ENCODE measurements at regions not wholly inside any gene's neighbourhood (a gene's known extent, or its start where the extent isn't known, plus 50 kb on each side); places are given as distances from the start of the nearest gene placed in this dataset.

- no peak overlapping the region for H3K27ac ChIP-seq
- H3K4me3 ChIP-seq, result no peak overlapping the region
- no peak for TF ChIP-seq CTCF (IDR thresholded peaks at IDR 0.05)
- 59 to 69% (median 65%) methylated on average over 4 of the region's 4 CpGs for WGBS, 3 donors
- H3K36me3 ChIP-seq (ENCODE audit: insufficient read depth in 1 of 2, low read depth in 1 of 2), result no peaks in the 10 kb centered on the region
- no peaks in the 10 kb centered on the region for H3K27me3 ChIP-seq (ENCODE audit: insufficient read depth in 3 of 3, low read length in 2 of 3)
- H3K9me3 ChIP-seq, result no peaks in the 10 kb centered on the region
- ATAC-seq (no peak), DNase-seq (no peak)
- intact Hi-C loops (cut with DNase I), result no loop called here
- H3K4me1 ChIP-seq, result no peaks in the 10 kb centered on the region
Measured at GRCh38 chr15:39393575-39394335, 187.1 kb upstream of the THBS1 start.

- ATAC-seq (no peak), DNase-seq (no peak)
- no peaks in the 10 kb centered on the region for H3K9me3 ChIP-seq
- intact Hi-C loops (cut with DNase I), result no loop called here
- no peaks in the 10 kb centered on the region for H3K36me3 ChIP-seq (ENCODE audit: insufficient read depth in 1 of 2, low read depth in 1 of 2)
- no peak overlapping the region for H3K4me3 ChIP-seq
- no peak for TF ChIP-seq CTCF (IDR thresholded peaks at IDR 0.05)
- H3K27ac ChIP-seq, result no peak overlapping the region
- H3K27me3 ChIP-seq (ENCODE audit: insufficient read depth in 3 of 3, low read length in 2 of 3), result no peaks in the 10 kb centered on the region
- H3K4me1 ChIP-seq, result no peaks in the 10 kb centered on the region
Measured at GRCh38 chr15:39394496-39394895, 186.4 kb upstream of the THBS1 start.

GRCh38 chr15:39396979-39397615 lies 183.8 kb upstream of the THBS1 start:
- intact Hi-C loops (cut with DNase I), result no loop called here
- Histone ChIP-seq H3K4me3 (no peak overlapping the region), H3K36me3 (ENCODE audit: insufficient read depth in 1 of 2, low read depth in 1 of 2) (no peaks in the 10 kb centered on the region), H3K27me3 (ENCODE audit: insufficient read depth in 3 of 3, low read length in 2 of 3) (no peaks in the 10 kb centered on the region), H3K4me1 (no peaks in the 10 kb centered on the region), H3K9me3 (no peaks in the 10 kb centered on the region), H3K27ac (no peak overlapping the region)
- 93 to 96% (median 95%) methylated on average over 8 of the region's 8 CpGs for WGBS, 3 donors
- no peak for TF ChIP-seq CTCF (IDR thresholded peaks at IDR 0.05)
- DNase-seq (no peak), ATAC-seq (no peak)

GRCh38 chr15:39397883-39398282 lies 183.0 kb upstream of the THBS1 start:
- H3K4me3 ChIP-seq, result no peak overlapping the region
- no peak for ATAC-seq
- no peak for TF ChIP-seq CTCF (IDR thresholded peaks at IDR 0.05)
- H3K36me3 ChIP-seq (ENCODE audit: insufficient read depth in 1 of 2, low read depth in 1 of 2), result no peaks in the 10 kb centered on the region
- H3K27me3 ChIP-seq (ENCODE audit: insufficient read depth in 3 of 3, low read length in 2 of 3), result no peaks in the 10 kb centered on the region
- 95 to 98% (median 96%) methylated on average over 3 of the region's 3 CpGs for WGBS, 3 donors
- H3K4me1 ChIP-seq, result no peaks in the 10 kb centered on the region
- intact Hi-C loops (cut with DNase I), result no loop called here
- H3K9me3 ChIP-seq, result no peaks in the 10 kb centered on the region
- H3K27ac ChIP-seq, result no peak overlapping the region
- no peak for DNase-seq
